ACC112 (cell line): ENCODE measurements at regions not wholly inside any gene's neighbourhood (a gene's known extent, or its start where the extent isn't known, plus 50 kb on each side); places are given as distances from the start of the nearest gene placed in this dataset.
"Not testable (repeated sequence)": the region's sequence is repeated elsewhere in the genome, so short reads cannot be mapped to it uniquely, and the experiment has no call there.

ENCODE experiments used
- H2AFZ ChIP-seq: fragments of 200-600 bp; sonication (generic); one replicate; pipeline ENCODE4 v1.6.0; 2017; ENCODE audit warnings: antibody characterized with exemption, low read length; ENCODE audit not compliant: unreplicated experiment
- H3K27ac ChIP-seq: fragments of 200-600 bp; sonication (generic); 2 replicates; pipeline ENCODE4 v1.5.1; 2014; ENCODE audit warnings: low read depth, mild to moderate bottlenecking, antibody characterized with exemption, low read length, moderate library complexity
- H3K27me3 ChIP-seq: fragments of 200-600 bp; sonication (generic); 2 replicates; pipeline ENCODE4 v1.6.1; 2014; ENCODE audit warnings: mild to moderate bottlenecking, antibody characterized with exemption, low read length, moderate library complexity, mixed read lengths; ENCODE audit not compliant: insufficient read depth
- H3K36me3 ChIP-seq: fragments of 200-600 bp; sonication (generic); 2 replicates; pipeline ENCODE4 v1.6.1; 2016; ENCODE audit warnings: mild to moderate bottlenecking, antibody characterized with exemption, low read length, moderate library complexity, mixed read lengths; ENCODE audit not compliant: insufficient read depth
- H3K4me1 ChIP-seq: fragments of 200-600 bp; sonication (generic); one replicate; pipeline ENCODE4 v1.6.1; 2016; ENCODE audit warnings: low read length, mixed read lengths; ENCODE audit not compliant: insufficient read depth, unreplicated experiment, control insufficient read depth
- H3K4me3 ChIP-seq: fragments of 200-600 bp; sonication (generic); 2 replicates; pipeline ENCODE4 v1.5.1; 2014; ENCODE audit warnings: mild to moderate bottlenecking, low read depth, low read length
- H3K79me2 ChIP-seq: fragments of 200-600 bp; sonication (generic); one replicate; pipeline ENCODE4 v1.6.0; 2016; ENCODE audit warnings: low read length; ENCODE audit not compliant: control insufficient read depth, unreplicated experiment, insufficient read depth

DNA sequence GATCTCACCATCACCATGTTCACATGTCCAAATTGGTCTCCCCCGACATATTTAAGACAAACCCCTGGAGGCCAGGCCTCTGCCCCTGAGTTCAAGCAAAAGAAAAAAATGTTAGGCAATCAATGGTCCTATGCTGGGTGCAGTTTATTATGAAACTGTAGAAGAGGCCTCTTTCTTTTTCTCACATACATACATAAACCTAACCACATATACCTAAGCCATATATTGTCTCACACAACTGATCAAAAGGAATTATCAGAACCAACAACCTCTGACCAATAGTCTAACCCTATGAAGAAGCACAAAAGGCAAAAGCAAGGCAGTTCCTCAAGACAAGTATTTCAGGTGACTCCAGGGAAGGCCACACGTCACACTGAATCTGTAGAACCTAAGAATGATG, 49.9 kb downstream of the ILRUN start:
- peaks cover 26% of the 10 kb centered on the region for H3K36me3 ChIP-seq
- H2AFZ ChIP-seq: no peak overlapping the region
- H3K4me3 ChIP-seq: no peak overlapping the region
- H3K79me2 ChIP-seq: peaks cover 36% of the 10 kb centered on the region
- no peaks in the 10 kb centered on the region for H3K4me1 ChIP-seq
- H3K27ac ChIP-seq: no peak overlapping the region
- no peaks in the 10 kb centered on the region for H3K27me3 ChIP-seq

DNA sequence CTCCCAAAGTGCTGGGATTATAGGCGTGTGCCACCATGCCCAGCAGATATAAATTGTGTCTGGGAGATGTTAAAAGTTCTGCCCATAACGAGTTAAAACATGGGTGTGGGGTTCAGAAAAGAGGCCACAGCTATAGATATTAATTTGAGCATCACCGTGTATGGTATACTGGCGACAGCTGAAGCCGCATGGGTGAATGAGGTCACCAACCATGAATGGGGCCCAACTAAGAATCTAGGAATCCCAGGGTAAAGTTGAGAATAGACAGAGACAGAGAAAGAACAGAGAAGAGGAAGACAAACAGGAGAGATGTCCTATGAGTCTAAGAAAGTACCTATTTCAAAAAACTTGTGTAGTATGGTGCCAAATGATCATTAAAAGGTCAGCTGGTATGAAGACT, 50.9 kb downstream of the ILRUN start:
- H3K4me3 ChIP-seq: no peak overlapping the region
- no peaks in the 10 kb centered on the region for H3K27me3 ChIP-seq
- H3K79me2 ChIP-seq: peaks cover 28% of the 10 kb centered on the region
- H2AFZ ChIP-seq: no peak overlapping the region
- H3K4me1 ChIP-seq: no peaks in the 10 kb centered on the region
- H3K27ac ChIP-seq: no peak overlapping the region
- peaks cover 26% of the 10 kb centered on the region for H3K36me3 ChIP-seq

DNA sequence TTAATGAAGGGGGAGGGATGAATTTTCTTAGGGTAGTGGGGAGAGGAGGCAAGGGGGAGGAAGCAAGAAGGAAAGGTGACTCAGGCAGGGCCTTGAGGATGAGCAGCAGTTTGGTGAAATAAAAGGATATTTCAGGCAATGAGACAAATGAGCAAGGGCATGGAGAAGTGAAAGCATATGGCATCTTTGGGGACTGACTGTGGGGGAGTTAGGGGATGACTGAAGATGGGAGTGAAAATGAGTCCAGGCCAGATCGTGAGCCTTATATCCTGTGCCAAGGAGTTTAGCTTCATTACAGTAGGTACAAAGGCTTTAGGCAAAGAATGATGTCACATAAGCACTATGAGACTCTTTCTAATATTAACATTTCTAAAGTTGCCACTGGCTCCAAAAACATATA, 51.9 kb downstream of the ILRUN start:
- no peaks in the 10 kb centered on the region for H3K4me1 ChIP-seq
- no peak overlapping the region for H3K4me3 ChIP-seq
- peaks cover 22% of the 10 kb centered on the region for H3K79me2 ChIP-seq
- peaks cover 26% of the 10 kb centered on the region for H3K36me3 ChIP-seq
- no peaks in the 10 kb centered on the region for H3K27me3 ChIP-seq
- H2AFZ ChIP-seq: no peak overlapping the region
- H3K27ac ChIP-seq: no peak overlapping the region

DNA sequence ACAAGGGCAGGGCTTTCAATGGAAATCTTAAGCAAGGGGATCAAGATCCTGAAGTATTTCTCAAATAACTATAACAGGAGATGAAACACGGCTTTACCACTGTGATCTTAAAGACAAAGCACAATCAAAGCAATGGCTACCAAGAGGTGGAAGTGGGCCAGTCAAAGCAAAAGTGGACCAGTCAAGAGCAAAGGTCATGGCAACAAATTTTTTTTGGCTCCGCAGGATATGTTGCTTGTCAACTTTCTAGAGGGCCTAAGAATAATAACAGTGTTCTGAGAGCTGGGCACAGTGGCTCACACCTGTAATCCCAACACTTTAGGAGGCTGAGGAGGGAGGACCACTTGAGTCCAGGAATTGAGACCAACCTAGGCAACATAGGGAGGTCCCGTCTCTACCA, 54.1 kb downstream of the ILRUN start:
- Histone ChIP-seq H2AFZ (no peak overlapping the region), H3K4me1 (peaks cover 8% of the 10 kb centered on the region), H3K79me2 (peaks cover 8% of the 10 kb centered on the region), H3K4me3 (no peak overlapping the region), H3K27me3 (no peaks in the 10 kb centered on the region), H3K36me3 (peaks cover 26% of the 10 kb centered on the region), H3K27ac (no peak overlapping the region)

DNA sequence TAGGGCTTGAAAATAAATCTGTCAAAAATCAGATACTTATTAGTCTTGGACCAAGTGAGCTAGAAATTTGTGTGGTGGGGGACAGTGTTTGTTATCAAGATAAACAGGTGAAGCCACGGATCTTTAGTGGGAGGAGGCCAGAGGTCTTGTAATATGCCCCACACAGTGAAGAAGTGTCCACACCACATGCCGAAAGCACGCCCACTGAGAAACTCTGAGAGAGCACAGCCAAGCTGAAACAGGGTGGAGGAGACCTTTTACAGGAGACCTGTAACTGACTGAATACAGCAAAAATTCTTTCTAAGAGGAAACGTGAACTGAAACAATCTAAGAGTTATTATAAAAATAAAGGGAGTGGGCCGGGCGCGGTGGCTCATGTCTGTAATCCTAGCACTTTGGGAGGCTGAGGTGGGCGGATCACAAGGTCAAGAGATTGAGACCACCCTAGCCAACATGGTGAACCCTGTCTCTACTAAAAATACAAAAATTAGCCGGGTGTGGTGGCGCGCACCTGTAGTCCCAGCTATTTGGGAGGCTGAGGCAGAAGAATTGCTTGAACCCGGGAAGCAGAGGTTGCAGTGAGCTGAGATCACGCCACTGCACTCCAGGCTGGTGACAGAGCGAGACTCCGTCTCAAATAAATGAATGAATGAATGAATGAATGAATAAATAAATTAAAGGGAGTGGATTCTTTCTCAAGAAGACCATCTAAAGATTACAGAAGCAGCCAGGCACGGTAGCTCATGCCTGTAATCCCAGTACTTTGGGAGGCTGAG, 56.3 kb downstream of the ILRUN start:
- peaks cover 10% of the 10 kb centered on the region for H3K36me3 ChIP-seq
- not testable (repeated sequence) for H3K4me1 ChIP-seq, H3K79me2 ChIP-seq, H3K27ac ChIP-seq, H2AFZ ChIP-seq, H3K4me3 ChIP-seq, H3K27me3 ChIP-seq

DNA sequence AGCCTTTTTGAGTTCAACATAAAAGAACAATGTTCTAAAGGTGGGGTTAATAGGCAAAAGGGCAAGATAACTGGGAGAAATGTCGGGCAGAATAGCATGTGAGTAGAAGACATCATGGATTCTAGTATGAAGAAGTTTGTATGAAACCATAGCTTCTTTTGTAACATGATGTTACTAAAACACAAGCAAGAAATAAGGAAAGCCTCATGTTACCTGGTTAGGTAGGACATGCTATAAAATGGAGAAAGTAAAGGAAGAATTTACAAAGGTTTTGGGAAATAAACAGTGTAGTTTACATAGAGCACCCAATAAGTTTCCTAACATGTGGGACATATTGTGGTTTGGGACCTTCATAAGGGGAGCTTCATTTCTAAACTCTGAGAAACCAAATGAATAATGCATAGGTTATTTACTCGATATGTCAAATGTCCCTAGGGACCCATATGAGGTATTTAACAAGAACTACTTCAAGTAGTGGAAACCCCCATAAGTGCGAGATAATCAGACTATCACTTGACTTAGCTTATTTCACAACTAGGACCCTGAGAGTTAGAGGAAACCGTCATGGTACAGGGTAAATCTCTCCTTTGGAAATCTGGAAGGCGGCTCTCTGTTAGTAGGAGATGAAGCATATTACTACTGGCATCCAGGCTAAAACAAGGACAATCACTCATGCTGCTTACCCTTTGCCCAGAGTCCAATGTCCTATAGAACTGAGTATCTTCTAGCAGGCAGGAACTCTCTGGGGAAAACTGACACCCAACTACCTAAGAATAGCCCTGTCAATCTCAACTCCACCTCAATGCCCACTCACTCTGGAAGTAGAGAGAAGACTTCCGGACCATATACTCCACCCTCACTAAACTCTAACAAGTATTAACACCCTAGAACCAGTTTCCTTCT, 57.5 kb downstream of the ILRUN start:
- no peak overlapping the region for H3K27ac ChIP-seq
- H3K79me2 ChIP-seq: no peaks in the 10 kb centered on the region
- H2AFZ ChIP-seq: no peak overlapping the region
- H3K4me3 ChIP-seq: no peak overlapping the region
- H3K36me3 ChIP-seq: peaks cover 7% of the 10 kb centered on the region
- peaks cover 8% of the 10 kb centered on the region for H3K4me1 ChIP-seq
- no peaks in the 10 kb centered on the region for H3K27me3 ChIP-seq

DNA sequence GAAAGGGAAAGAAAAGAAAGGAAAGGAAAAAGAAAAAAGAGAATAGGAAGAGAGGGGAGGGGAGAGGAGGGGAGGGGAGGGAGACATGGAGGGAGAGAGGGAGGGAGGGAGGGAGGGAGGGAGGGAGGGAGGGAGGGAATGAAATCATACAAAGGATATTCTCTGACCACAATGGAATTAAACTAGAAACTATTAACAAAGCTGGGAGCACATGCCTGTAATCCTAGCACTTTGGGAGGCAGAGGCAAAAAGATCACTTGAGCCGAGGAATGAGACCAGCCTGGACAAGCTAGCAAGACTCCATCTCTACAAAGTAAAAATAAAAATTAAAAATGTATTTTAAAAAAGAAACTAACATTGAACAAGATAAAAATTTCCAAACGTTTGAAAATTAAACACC, 62.8 kb downstream of the ILRUN start:
- H3K79me2 ChIP-seq: peaks cover 8% of the 10 kb centered on the region
- H3K27ac ChIP-seq: no peak overlapping the region
- H3K27me3 ChIP-seq: no peaks in the 10 kb centered on the region

DNA sequence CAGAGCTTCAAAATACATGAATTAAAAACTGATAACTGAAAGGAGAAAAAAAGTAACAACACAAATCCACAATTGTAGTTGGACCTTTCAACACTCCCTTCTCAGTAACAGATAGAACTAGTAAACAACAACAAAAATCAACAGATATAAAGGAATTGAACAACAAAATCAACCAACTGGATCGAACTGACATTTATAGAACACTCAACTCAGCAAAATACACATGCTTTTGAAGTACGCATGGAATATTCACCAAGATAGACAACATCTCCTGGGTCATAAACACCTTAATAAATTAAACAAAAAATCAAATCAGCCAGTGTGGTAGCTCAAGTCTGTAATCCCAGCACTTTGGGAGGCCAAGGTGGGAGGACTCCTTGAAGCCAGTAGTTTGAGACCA, 63.3 kb downstream of the ILRUN start:
- Histone ChIP-seq H3K27me3 (no peaks in the 10 kb centered on the region), H2AFZ (no peak overlapping the region), H3K36me3 (peaks cover 15% of the 10 kb centered on the region), H3K4me3 (no peak overlapping the region), H3K27ac (no peak overlapping the region), H3K79me2 (peaks cover 8% of the 10 kb centered on the region), H3K4me1 (peaks cover 16% of the 10 kb centered on the region)

More for the DNA sequence above, 62.8 kb downstream of the ILRUN start:
- peaks cover 15% of the 10 kb centered on the region for H3K36me3 ChIP-seq
- peaks cover 17% of the 10 kb centered on the region for H3K4me1 ChIP-seq
- H2AFZ ChIP-seq: no peak overlapping the region
- no peak overlapping the region for H3K4me3 ChIP-seq

DNA sequence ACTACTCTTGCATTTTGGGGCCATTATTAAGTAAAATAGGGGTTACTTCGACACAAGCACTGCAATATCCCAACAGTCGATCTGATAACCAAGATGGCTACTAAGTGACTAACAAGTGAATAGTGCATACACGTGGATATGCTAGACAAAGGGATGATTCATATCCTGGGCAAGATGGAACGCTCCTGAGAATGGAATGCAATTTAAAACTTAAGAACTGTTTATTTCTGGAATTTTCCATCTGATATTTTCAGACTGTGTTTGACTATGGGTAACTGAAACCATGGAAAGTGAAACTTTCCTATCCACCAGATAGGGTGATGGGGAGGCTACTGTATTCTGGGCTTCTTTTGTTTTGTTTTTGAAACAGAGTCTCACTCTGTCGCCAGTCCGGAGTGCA, 66.5 kb downstream of the ILRUN start:
- peaks cover 12% of the 10 kb centered on the region for H3K79me2 ChIP-seq
- H3K4me1 ChIP-seq: peaks cover 16% of the 10 kb centered on the region
- H3K4me3 ChIP-seq: peak overlapping the region; percentile 18; the same call in 1 of the 2 replicates
- H3K27me3 ChIP-seq: no peaks in the 10 kb centered on the region
- peak overlapping the region; percentile 86 for H3K27ac ChIP-seq
- peaks cover 15% of the 10 kb centered on the region for H3K36me3 ChIP-seq
- H2AFZ ChIP-seq: no peak overlapping the region

DNA sequence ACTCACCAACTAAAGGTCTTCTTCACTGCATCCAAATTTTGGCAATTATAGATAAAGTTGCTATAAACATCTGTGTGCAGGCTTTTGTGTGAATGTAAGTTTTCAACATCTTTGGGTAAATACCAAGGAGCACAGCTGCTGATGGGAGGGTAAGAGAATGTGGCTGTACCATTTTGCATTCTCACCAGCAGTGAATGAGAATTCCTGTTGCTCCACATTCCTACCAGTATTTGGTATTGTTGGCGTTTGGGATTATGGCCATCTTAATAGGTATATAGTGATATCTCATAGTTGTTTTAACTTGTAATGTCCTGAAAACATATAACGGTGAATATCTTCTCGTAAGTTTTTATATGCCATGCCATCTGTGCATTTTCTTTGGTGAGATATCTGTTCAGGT, 69.3 kb downstream of the ILRUN start:
- no peak overlapping the region for H3K4me3 ChIP-seq
- H3K27ac ChIP-seq: no peak overlapping the region
- peaks cover 15% of the 10 kb centered on the region for H3K36me3 ChIP-seq
- H3K79me2 ChIP-seq: peaks cover 17% of the 10 kb centered on the region
- H3K4me1 ChIP-seq: peaks cover 16% of the 10 kb centered on the region
- no peak overlapping the region for H2AFZ ChIP-seq
- H3K27me3 ChIP-seq: no peaks in the 10 kb centered on the region
